PC-9 (cell line): ENCODE measurements at regions not wholly inside any gene's neighbourhood (a gene's known extent, or its start where the extent isn't known, plus 50 kb on each side); places are given as distances from the start of the nearest gene placed in this dataset.
"Not testable (repeated sequence)": the region's sequence is repeated elsewhere in the genome, so short reads cannot be mapped to it uniquely, and the experiment has no call there.

Experiments
- CTCF ChIP-seq: fragments of 200-600 bp; sonication (generic); conservative IDR thresholded peaks from 2 replicates; pipeline ENCODE4 v1.6.1; 2017; ENCODE audit warnings: mixed run types, antibody characterized with exemption, mild to moderate bottlenecking, moderate library complexity
- EZH2 ChIP-seq: fragments of 200-600 bp; sonication (generic); IDR thresholded peaks from 2 replicates; pipeline ENCODE4 v1.8.0; 2017; ENCODE audit warnings: antibody characterized with exemption, low read depth

DNA sequence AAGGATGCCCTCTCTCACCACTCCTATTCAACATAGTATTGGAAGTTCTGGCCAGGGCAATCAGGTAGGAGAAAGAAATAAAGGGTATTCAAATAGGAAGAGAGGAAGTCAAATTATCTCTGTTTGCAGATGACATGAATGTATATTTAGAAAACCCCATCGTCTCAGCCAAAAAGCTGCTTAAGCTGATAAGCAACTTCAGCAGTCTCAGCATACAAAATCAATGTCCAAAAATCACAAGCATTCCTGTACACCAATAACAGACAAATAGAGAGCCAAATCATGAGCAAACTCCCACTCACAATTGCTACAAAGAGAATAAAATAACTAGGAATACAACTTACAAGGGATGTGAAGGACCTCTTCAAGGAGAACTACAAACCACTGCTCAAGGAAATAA is 184.6 kb downstream of the HACE1 start:
- not testable (repeated sequence) for TF ChIP-seq CTCF, EZH2
